GM21786 (cell line): ENCODE measurements at regions not wholly inside any gene's neighbourhood (a gene's known extent, or its start where the extent isn't known, plus 50 kb on each side); places are given as distances from the start of the nearest gene placed in this dataset.
"Not testable (repeated sequence)": the region's sequence is repeated elsewhere in the genome, so short reads cannot be mapped to it uniquely, and the experiment has no call there.

Experiments used
- ATAC-seq: cut with Tn5 transposase; IDR thresholded peaks from one replicate; pipeline ENCODE4 v1.9.1; 2021; ENCODE audit not compliant: unreplicated experiment

GRCh38 chr5:119299242-119299614 is 56.6 kb upstream of the TNFAIP8 start:
- not testable (repeated sequence) for ATAC-seq

DNA sequence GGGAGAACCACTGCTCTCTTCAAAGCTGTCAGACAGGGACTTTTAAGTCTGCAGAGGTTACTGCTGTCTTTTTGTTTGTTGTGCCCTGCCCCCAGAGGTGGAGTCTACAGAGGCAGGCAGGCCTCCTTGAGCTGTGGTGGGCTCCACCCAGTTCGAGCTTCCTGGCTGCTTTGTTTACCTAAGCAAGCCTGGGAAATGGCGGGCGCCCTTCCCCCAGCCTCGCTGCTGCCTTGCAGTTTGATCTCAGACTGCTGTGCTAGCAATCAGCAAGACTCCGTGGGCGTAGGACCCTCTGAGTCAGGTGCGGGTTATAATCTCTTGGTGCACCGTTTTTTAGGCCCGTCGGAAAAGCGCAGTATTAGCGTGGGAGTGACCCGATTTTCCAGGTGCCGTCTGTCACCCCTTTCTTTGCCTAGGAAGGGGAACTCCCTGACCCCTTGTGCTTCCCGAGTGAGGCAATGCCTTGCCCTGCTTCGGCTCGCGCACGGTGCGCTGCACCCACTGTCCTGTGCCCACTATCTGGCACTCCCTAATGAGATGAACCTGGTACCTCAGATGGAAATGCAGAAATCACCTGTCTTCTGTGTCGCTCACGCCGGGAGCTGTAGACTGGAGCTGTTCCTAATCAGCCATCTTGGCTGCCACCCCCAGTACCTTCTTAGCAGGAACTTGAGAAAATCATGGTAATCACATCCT is 56.1 kb upstream of the TNFAIP8 start:
- not testable (repeated sequence) for ATAC-seq

DNA sequence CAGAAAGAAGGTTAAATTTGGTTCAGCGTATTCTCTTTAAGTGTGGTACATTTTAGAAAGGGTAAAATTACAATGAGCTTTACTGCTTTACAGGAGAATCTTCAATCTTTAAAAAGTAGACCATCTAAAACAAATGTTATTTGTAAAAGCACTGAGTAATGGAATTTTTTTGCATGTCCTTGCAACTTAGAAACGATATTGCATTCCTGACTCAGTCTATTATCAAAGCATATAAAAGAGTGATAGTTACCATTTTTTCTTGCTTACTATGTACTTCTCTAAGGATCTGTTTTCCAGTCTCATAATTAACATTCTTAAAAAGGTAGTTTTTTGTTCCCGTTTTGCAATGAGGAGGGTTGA is 55.5 kb upstream of the TNFAIP8 start:
- ATAC-seq: no peak

- ATAC-seq: no peak
Observed at GRCh38 chr5:119301210-119301609, 54.6 kb upstream of the TNFAIP8 start.

GRCh38 chr5:119301906-119302305 is 53.9 kb upstream of the TNFAIP8 start:
- no peak for ATAC-seq

- no peak for ATAC-seq
Observed at GRCh38 chr5:119302449-119302848, 53.4 kb upstream of the TNFAIP8 start.

DNA sequence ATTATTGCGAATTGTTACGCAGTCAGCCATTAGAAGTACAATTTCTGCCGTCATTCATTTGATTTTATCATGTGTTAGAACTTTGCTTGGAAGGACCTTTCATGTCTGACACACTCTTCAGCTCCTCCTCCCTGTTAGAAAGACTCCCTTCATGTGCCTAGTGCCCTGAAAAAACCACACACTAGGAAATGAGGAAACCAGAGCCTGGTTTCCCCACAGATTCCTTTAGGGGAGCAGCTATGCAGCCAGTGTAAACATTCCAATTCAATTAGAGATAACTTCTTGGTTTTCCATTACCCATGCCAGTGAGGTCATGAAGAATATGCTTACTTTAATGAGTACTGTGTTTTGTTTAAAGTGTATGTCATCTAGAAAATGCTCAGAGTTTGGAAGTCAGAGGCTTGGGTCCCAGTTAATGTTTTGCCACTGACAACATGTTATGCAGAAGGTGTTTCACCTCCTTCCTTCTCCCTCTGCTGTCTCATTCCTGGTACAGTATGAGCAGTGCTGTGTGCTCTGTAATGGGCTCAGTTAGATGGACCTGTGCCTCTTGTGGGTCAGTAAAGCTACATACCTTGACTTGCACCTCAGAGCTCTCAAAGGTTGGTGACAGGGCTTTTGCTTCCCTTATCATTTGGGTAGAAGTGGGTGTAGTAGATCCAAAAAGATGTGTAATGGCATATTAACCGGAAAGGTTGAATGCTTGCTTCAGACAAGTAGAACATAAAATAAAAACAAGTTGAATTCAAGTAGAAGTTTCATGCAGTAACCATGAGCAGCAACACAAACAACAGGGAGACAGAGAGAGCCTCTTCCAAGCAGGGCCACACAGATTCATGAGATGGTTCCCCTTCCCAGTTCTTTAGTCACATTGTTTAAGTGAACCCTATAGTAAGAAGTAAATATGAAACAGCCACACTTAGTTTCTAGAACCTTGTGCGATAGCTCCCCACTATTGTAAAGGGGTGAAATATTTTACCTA is 52.6 kb upstream of the TNFAIP8 start:
- peak; percentile 49 for ATAC-seq

DNA sequence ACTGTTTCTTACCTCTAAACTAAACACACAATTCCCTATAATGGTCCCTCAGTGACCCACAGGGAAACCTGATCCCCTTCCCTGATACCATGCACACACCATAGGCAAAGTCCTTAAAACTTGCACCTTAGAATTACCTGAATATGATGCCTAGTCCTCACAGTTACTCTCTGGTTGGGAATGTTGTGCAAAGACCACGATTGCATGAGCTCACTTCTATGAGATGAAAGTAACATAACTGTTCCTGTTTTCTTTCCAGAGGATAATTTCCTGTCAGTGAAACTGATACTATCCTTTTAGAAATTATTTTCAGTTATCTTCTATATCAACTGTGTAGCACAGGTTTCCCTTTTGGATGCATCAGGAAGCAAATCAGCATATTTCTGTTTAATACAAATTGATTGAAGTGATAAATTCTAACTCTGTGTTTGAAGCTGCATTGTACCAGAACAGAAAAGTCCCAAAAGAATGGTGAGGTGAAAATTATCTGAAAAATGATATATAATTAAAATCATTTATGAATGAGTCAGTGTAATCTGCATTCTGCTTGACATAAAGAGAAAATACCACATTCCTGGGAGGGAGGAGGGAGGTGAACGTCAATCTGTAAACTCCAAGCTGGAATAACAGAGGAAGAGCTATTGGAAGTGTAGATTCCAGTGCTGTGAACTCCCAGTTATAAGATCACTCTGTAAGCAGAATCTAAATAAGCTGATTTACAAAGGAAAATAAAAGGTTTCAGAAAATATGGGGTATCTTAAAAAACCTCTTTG is 51.2 kb upstream of the TNFAIP8 start:
- no peak for ATAC-seq
